H1 (cell line): ENCODE measurements at regions not wholly inside any gene's neighbourhood (a gene's known extent, or its start where the extent isn't known, plus 50 kb on each side); places are given as distances from the start of the nearest gene placed in this dataset.

Source experiments
- CTCF ChIA-PET: fragments of 300-600 bp; sonication (Branson Sonifier 250); formaldehyde crosslinking; loops from one replicate; lab custom pipeline; 2021; ENCODE audit not compliant: partially characterized antibody; lab: Charles Lee
- POLR2A ChIA-PET: fragments of 300-600 bp; sonication (Branson Sonifier 250); formaldehyde crosslinking; loops from one replicate; lab custom pipeline; 2021; ENCODE audit warnings: inconsistent platforms; ENCODE audit not compliant: partially characterized antibody; lab: Charles Lee
- DNase-seq, 2 experiments: peaks; one replicate each; pipeline versions ENCODE4 v3.0.0 to v3.0.0-alpha.2; 2010 to 2022; ENCODE audit warnings: low spot score in 2 of 2, low read depth in 1 of 2, mixed read lengths in 1 of 2
- FAIRE-seq: peaks from 2 replicates; lab custom pipeline; 2011; peaks lifted over from hg19 to GRCh38; lab: Jason Lieb, UNC
- H2AFZ ChIP-seq: 2 replicates; pipeline ENCODE4 v1.8.1; 2012; ENCODE audit warnings: low read length, inconsistent platforms
- H2AK5ac ChIP-seq: 2 replicates; pipeline ENCODE4 v1.6.1; 2013; ENCODE audit warnings: low read depth, low read length
- H2BK120ac ChIP-seq: replicated peaks from 2 replicates; pipeline ENCODE3; 2013; ENCODE audit warnings: low read depth, low read length, inconsistent platforms
- H2BK12ac ChIP-seq: 2 replicates; pipeline ENCODE4 v1.6.1; 2013; ENCODE audit warnings: low read depth, low read length
- H2BK15ac ChIP-seq: 2 replicates; pipeline ENCODE4 v1.6.1; 2013; ENCODE audit warnings: low read length
- H2BK20ac ChIP-seq: 2 replicates; pipeline ENCODE4 v1.6.1; 2013; ENCODE audit warnings: low read length
- H2BK5ac ChIP-seq: 2 replicates; pipeline ENCODE4 v1.6.1; 2013; ENCODE audit warnings: low read depth, low read length
- H3K14ac ChIP-seq: 2 replicates; pipeline ENCODE4 v1.6.1; 2013; ENCODE audit warnings: inconsistent platforms; ENCODE audit not compliant: insufficient read length
- H3K18ac ChIP-seq: 2 replicates; pipeline ENCODE4 v1.6.1; 2013; ENCODE audit warnings: low read length; ENCODE audit errors: extremely low read depth
- H3K23ac ChIP-seq: 2 replicates; pipeline ENCODE4 v1.6.1; 2013; ENCODE audit warnings: inconsistent platforms; ENCODE audit not compliant: insufficient read length
- H3K23me2 ChIP-seq: 2 replicates; pipeline ENCODE4 v1.6.1; 2013; ENCODE audit warnings: low read depth, low read length
- H3K27ac ChIP-seq: 2 replicates; pipeline ENCODE4 v1.6.1; 2011; ENCODE audit warnings: low read depth, low read length, inconsistent platforms
- H3K27me3 ChIP-seq, 4 experiments: replicated peaks in 1 of 4; 1 replicate in 1 of 4; 2 replicates in 3 of 4; pipeline versions ENCODE4 v1.6.1 to v1.8.1; 2011 to 2013; ENCODE audit warnings: low read length in 3 of 4, mild to moderate bottlenecking in 3 of 4, inconsistent platforms in 2 of 4, mixed read lengths in 2 of 4, moderate library complexity in 1 of 4; ENCODE audit not compliant: control insufficient read depth in 3 of 4, insufficient read depth in 3 of 4; ENCODE audit errors: extremely low read depth in 1 of 4
- H3K36me3 ChIP-seq, 4 experiments: 2 replicates each; pipeline versions ENCODE4 v1.6.1 to v1.8.1; 2011 to 2013; ENCODE audit warnings: mild to moderate bottlenecking in 4 of 4, low read length in 3 of 4, moderate library complexity in 2 of 4, control low read depth in 1 of 4, inconsistent platforms in 1 of 4; ENCODE audit not compliant: insufficient read depth in 4 of 4, control insufficient read depth in 2 of 4
- H3K4ac ChIP-seq: replicated peaks from 2 replicates; pipeline ENCODE3; 2013; ENCODE audit warnings: low read length, low read depth, mixed read lengths, inconsistent platforms; ENCODE audit not compliant: insufficient read length
- H3K4me1 ChIP-seq, 4 experiments: replicated peaks in 1 of 4; 1 replicate in 1 of 4; 2 replicates in 3 of 4; pipeline versions ENCODE4 v1.6.1 to v1.8.1; 2011 to 2013; ENCODE audit warnings: low read length in 3 of 4, inconsistent platforms in 2 of 4, mixed read lengths in 1 of 4; ENCODE audit not compliant: insufficient read depth in 4 of 4, control insufficient read depth in 3 of 4
- H3K4me2 ChIP-seq, 2 experiments: 2 replicates each; pipeline versions ENCODE4 v1.6.1 to v1.8.1; 2011 to 2013; ENCODE audit warnings: low read depth in 2 of 2, low read length in 2 of 2, control low read depth in 1 of 2, inconsistent platforms in 1 of 2, mild to moderate bottlenecking in 1 of 2; ENCODE audit not compliant: insufficient read depth in 1 of 2
- H3K4me3 ChIP-seq, 4 experiments: fragments of 200-600, 300-600 bp in 1 of 4; sonication (generic), shearing (Covaris generic), sonication (Bioruptor Twin) in 1 of 4; 2 replicates each; pipeline versions ENCODE4 v1.5.1 to v1.8.1; 2011 to 2016; ENCODE audit warnings: low read length in 4 of 4, low read depth in 3 of 4, control low read depth in 2 of 4, inconsistent platforms in 2 of 4, mild to moderate bottlenecking in 2 of 4, mixed read lengths in 1 of 4, moderate library complexity in 1 of 4; ENCODE audit not compliant: insufficient read depth in 2 of 4; ENCODE audit errors: extremely low read depth in 1 of 4
- H3K56ac ChIP-seq: replicated peaks from 2 replicates; pipeline ENCODE3; 2013; ENCODE audit warnings: low read depth, mild to moderate bottlenecking, mixed read lengths, low read length, inconsistent platforms; ENCODE audit not compliant: insufficient read length
- H3K79me1 ChIP-seq: 2 replicates; pipeline ENCODE4 v1.6.1; 2013; ENCODE audit warnings: low read depth, low read length, control low read depth
- H3K79me2 ChIP-seq, 2 experiments: 2 replicates each; pipeline versions ENCODE4 v1.6.1 to v1.8.1; 2012 to 2013; ENCODE audit warnings: low read length in 2 of 2, mild to moderate bottlenecking in 2 of 2, inconsistent platforms in 1 of 2; ENCODE audit not compliant: insufficient read depth in 2 of 2, control insufficient read depth in 1 of 2
- H3K9ac ChIP-seq, 4 experiments: replicated peaks in 1 of 4; 1 replicate in 1 of 4; 2 replicates in 3 of 4; pipeline versions ENCODE4 v1.6.1 to v1.8.1; 2011 to 2013; ENCODE audit warnings: low read depth in 3 of 4, low read length in 3 of 4, control low read depth in 2 of 4, mild to moderate bottlenecking in 2 of 4, moderate library complexity in 2 of 4, inconsistent platforms in 1 of 4; ENCODE audit errors: extremely low read depth in 1 of 4
- H3K9me3 ChIP-seq, 2 experiments: 2 replicates each; pipeline versions ENCODE4 v1.6.1 to v1.8.1; 2012 to 2013; ENCODE audit warnings: mild to moderate bottlenecking in 2 of 2, moderate library complexity in 2 of 2, control low read depth in 1 of 2, inconsistent platforms in 1 of 2, low read depth in 1 of 2, low read length in 1 of 2, mixed read lengths in 1 of 2; ENCODE audit not compliant: insufficient read depth in 2 of 2
- H4K20me1 ChIP-seq, 2 experiments: replicated peaks in 1 of 2; 2 replicates each; pipeline versions ENCODE3 to v1.8.1; 2011 to 2013; ENCODE audit warnings: inconsistent platforms in 2 of 2, low read length in 2 of 2, mild to moderate bottlenecking in 1 of 2; ENCODE audit not compliant: insufficient read depth in 2 of 2, control insufficient read depth in 1 of 2
- H4K5ac ChIP-seq: 2 replicates; pipeline ENCODE4 v1.6.1; 2013; ENCODE audit warnings: low read length, low read depth, mixed read lengths, inconsistent platforms; ENCODE audit not compliant: insufficient read length
- H4K8ac ChIP-seq: 2 replicates; pipeline ENCODE4 v1.8.0; 2013; ENCODE audit warnings: mild to moderate bottlenecking, moderate library complexity, low read length, inconsistent platforms; ENCODE audit not compliant: insufficient read depth; ENCODE audit errors: extremely low read depth
- H4K91ac ChIP-seq: replicated peaks from 2 replicates; pipeline ENCODE3; 2013; ENCODE audit warnings: low read length, mixed read lengths, inconsistent platforms; ENCODE audit not compliant: insufficient read length
- EZH2 ChIP-seq: fragments of 200-600 bp; sonication (generic); IDR thresholded peaks from 2 replicates; pipeline ENCODE4 v1.7.1; 2012; ENCODE audit warnings: low read depth, mild to moderate bottlenecking, moderate library complexity, low read length, inconsistent platforms; ENCODE audit not compliant: severe bottlenecking
- FOSL1 ChIP-seq: IDR thresholded peaks from 2 replicates; pipeline ENCODE4 v1.6.1; 2011; ENCODE audit warnings: mild to moderate bottlenecking, low read depth, low read length, moderate library complexity; ENCODE audit not compliant: insufficient read depth
- HDAC6 ChIP-seq: IDR thresholded peaks from one replicate; pipeline ENCODE4 v1.7.1; 2012; ENCODE audit warnings: low read depth, mild to moderate bottlenecking, inconsistent platforms, low read length, moderate library complexity
- PHF8 ChIP-seq: fragments of 200-600 bp; sonication (generic); conservative IDR thresholded peaks from 2 replicates; pipeline ENCODE4 v1.7.1; 2012; ENCODE audit warnings: low read depth, mild to moderate bottlenecking, inconsistent platforms, low read length, moderate library complexity
- RBBP5 ChIP-seq: IDR thresholded peaks from 2 replicates; pipeline ENCODE4 v1.7.1; 2012; ENCODE audit warnings: low read depth, mild to moderate bottlenecking, inconsistent platforms, low read length, moderate library complexity, borderline replicate concordance
- SAP30 ChIP-seq: fragments of 300-600 bp; sonication (generic); IDR thresholded peaks from 2 replicates; pipeline ENCODE4 v1.7.1; 2012; ENCODE audit warnings: low read length, moderate library complexity, mild to moderate bottlenecking, inconsistent platforms; ENCODE audit not compliant: insufficient read depth, insufficient replicate concordance
- WGBS, 2 experiments: shearing (Covaris generic) in 1 of 2; methylation state at CpG; one replicate each; pipeline versions ENCODE4 v1.1.6 to v1.1.7; 2013 to 2015; ENCODE audit warnings: low lambda C conversion rate in 2 of 2, mixed read lengths in 2 of 2, inconsistent platforms in 1 of 2, low coverage in 1 of 2, missing lambda C conversion rate in 1 of 2; ENCODE audit not compliant: insufficient replicate concordance in 2 of 2, insufficient coverage in 1 of 2, insufficient read length in 1 of 2; ENCODE audit errors: extremely low coverage in 1 of 2, missing lambda C conversion rate in 1 of 2; 5-methylcytosine and 5-hydroxymethylcytosine counted together
- TF ChIP-seq, protein P1 (sequence below): IDR thresholded peaks from 2 replicates; pipeline ENCODE4 v1.6.1; 2012; ENCODE audit warnings: inconsistent platforms

DNA sequence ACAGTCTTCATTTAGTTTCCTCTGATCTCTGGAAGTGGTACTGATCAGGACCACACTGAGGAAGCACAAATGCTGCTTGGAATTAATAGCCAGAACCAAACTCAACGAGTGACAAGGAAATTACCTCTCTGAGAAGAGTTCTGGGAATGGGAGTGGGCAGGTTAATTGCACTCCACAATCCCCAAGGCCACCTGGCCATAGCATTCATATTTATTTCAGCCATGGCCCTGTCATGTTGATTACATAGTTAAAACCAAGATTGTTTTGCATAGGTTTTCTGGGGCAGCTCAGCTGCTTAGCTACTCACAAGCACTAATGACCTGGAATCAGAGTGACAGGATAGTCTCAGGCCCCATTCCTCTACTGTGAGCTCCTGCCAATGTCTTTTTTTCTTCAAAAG lies 230.2 kb upstream of the RIMS1 start:
- Histone ChIP-seq H3K56ac (no peak overlapping the region), H3K4me1 (no peaks in the 10 kb centered on the region), H3K9me3 (no peaks in the 10 kb centered on the region), H2BK5ac (no peak overlapping the region), H3K79me2 (no peaks in the 10 kb centered on the region), H2BK12ac (no peak overlapping the region), H3K18ac (no peak overlapping the region), H3K23me2 (no peaks in the 10 kb centered on the region), H3K27ac (no peak overlapping the region), H3K4ac (no peak overlapping the region), H3K23ac (no peak overlapping the region), H2BK15ac (no peak overlapping the region), H3K14ac (no peak overlapping the region), H4K20me1 (no peaks in the 10 kb centered on the region), H3K4me3 (no peak overlapping the region), H3K9ac (no peak overlapping the region), H3K36me3 (no peaks in the 10 kb centered on the region), H3K79me1 (no peaks in the 10 kb centered on the region), H4K91ac (no peak overlapping the region), H2BK120ac (no peak overlapping the region), H4K8ac (no peak overlapping the region), H2AK5ac (no peak overlapping the region), H2AFZ (no peak overlapping the region), H4K5ac (no peak overlapping the region), H3K27me3 (no peaks in the 10 kb centered on the region), H2BK20ac (no peak overlapping the region), H3K4me2 (no peak overlapping the region)
- WGBS, 2 experiments, result 100% methylated on average over 1 of the region's 1 CpG; no CpG with 5 or more reads in 1 of the 2 experiments
- no peak for FAIRE-seq
- POLR2A ChIA-PET, result no interaction called here
- DNase-seq, result no peak
- CTCF ChIA-PET, result interaction anchor here (1.0 to 1.2 kb wide), 2 partner anchors 19 to 65 kb away, joined by 3 read pairs; no protein-coding TSS in a partner anchor
- TF ChIP-seq HDAC6, result no peak
- no peak for TF ChIP-seq PHF8
- no peak for TF ChIP-seq EZH2
- TF ChIP-seq, protein P1, sequence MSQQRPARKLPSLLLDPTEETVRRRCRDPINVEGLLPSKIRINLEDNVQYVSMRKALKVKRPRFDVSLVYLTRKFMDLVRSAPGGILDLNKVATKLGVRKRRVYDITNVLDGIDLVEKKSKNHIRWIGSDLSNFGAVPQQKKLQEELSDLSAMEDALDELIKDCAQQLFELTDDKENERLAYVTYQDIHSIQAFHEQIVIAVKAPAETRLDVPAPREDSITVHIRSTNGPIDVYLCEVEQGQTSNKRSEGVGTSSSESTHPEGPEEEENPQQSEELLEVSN, result no peak
- no peak for TF ChIP-seq FOSL1
- TF ChIP-seq RBBP5, result no peak
- TF ChIP-seq SAP30, result no peak
